Mammary epithelial cell (primary cell): ENCODE measurements at regions not wholly inside any gene's neighbourhood (a gene's known extent, or its start where the extent isn't known, plus 50 kb on each side); places are given as distances from the start of the nearest gene placed in this dataset.

Experiments
- EZH2 ChIP-seq: IDR thresholded peaks from 2 replicates; pipeline ENCODE4 v1.6.1; 2012; ENCODE audit warnings: low read length, inconsistent platforms, borderline replicate concordance
- TF ChIP-seq, protein P1 (sequence below), 2 donors: IDR thresholded peaks in 1 of 2; conservative IDR thresholded peaks in 1 of 2; 2 replicates each; pipeline ENCODE4 v1.5.1; 2011 to 2012; ENCODE audit warnings: inconsistent platforms in 2 of 2, low read length in 2 of 2, mild to moderate bottlenecking in 2 of 2, control low read depth in 1 of 2, low read depth in 1 of 2; ENCODE audit not compliant: insufficient read depth in 1 of 2; ENCODE audit errors: extremely low read depth in 1 of 2

DNA sequence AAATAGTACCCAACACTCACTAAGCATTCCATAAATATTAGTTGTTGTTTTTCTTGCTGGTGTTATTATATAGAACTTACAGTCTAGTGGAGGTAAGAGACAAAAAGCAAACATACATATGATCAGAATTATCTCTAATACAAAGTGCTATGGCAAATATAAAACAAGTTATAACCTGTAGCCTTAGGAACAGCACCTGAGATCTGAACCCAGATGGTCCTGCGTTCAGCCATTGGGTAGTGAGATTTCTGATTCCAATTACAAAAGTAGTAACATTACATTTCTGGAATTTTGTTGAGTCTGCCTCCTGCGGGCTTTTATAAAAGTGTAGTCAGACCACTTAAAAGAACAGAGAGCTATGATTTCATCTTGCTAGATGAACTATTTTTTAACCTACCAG, 242.9 kb upstream of the ZNF462 start:
- TF ChIP-seq, protein P1, sequence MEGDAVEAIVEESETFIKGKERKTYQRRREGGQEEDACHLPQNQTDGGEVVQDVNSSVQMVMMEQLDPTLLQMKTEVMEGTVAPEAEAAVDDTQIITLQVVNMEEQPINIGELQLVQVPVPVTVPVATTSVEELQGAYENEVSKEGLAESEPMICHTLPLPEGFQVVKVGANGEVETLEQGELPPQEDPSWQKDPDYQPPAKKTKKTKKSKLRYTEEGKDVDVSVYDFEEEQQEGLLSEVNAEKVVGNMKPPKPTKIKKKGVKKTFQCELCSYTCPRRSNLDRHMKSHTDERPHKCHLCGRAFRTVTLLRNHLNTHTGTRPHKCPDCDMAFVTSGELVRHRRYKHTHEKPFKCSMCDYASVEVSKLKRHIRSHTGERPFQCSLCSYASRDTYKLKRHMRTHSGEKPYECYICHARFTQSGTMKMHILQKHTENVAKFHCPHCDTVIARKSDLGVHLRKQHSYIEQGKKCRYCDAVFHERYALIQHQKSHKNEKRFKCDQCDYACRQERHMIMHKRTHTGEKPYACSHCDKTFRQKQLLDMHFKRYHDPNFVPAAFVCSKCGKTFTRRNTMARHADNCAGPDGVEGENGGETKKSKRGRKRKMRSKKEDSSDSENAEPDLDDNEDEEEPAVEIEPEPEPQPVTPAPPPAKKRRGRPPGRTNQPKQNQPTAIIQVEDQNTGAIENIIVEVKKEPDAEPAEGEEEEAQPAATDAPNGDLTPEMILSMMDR (conservative IDR thresholded peaks at IDR 0.05 in 1 of 2, IDR thresholded peaks at IDR 0.05 in 1 of 2; ENCODE audit: extremely low read depth in 1 of 2, insufficient read depth in 1 of 2, low read depth in 1 of 2, low read length in 2 of 2) = no peak
- TF ChIP-seq EZH2 = no peak
